ENCODE measurements at regions not wholly inside any gene's neighbourhood (a gene's known extent, or its start where the extent isn't known, plus 50 kb on each side); places are given as distances from the start of the nearest gene placed in this dataset.

GRCh38 chr12:89875225-89875624 is 166.6 kb upstream of the ATP2B1 start:
- TF ChIP-seq POLR2A (IDR thresholded peaks at IDR 0.05; ENCODE audit: low read depth, low read length), result no peak
- TF ChIP-seq CTCF (IDR thresholded peaks at IDR 0.05; ENCODE audit: extremely low read depth in 1 of 2, insufficient read depth in 1 of 2, low read depth in 1 of 2, low read length in 2 of 2), result no peak
